Vagina (tissue), 2 donors: ENCODE measurements at regions not wholly inside any gene's neighbourhood (a gene's known extent, or its start where the extent isn't known, plus 50 kb on each side); places are given as distances from the start of the nearest gene placed in this dataset.

Experiments
- POLR2A ChIP-seq, 2 donors: fragments of 450-650 bp; IDR thresholded peaks; one replicate each; pipeline ENCODE4 v1.6.1; 2017; ENCODE audit warnings: antibody characterized with exemption in 2 of 2, mild to moderate bottlenecking in 2 of 2, moderate library complexity in 2 of 2
- POLR2AphosphoS5 ChIP-seq, 2 donors: sonication (generic); formaldehyde crosslinking; IDR thresholded peaks; one replicate each; pipeline ENCODE4 v1.9.0; 2017; ENCODE audit warnings: antibody characterized with exemption in 2 of 2, mild to moderate bottlenecking in 2 of 2, low read depth in 1 of 2; ENCODE audit not compliant: insufficient read depth in 1 of 2

GRCh38 chr1:22340066-22340465 lies 111.6 kb upstream of the ZBTB40 start:
- TF ChIP-seq POLR2A (IDR thresholded peaks at IDR 0.05) (no peak), POLR2AphosphoS5 (IDR thresholded peaks at IDR 0.05; ENCODE audit: insufficient read depth in 1 of 2, low read depth in 1 of 2) (no peak)
